Endodermal cell (in vitro differentiated cells): ENCODE measurements at regions not wholly inside any gene's neighbourhood (a gene's known extent, or its start where the extent isn't known, plus 50 kb on each side); places are given as distances from the start of the nearest gene placed in this dataset.

ENCODE experiments used
- DNase-seq: peaks from one replicate; pipeline ENCODE4 v3.0.0-alpha.2; 2017
- H3K27ac ChIP-seq: 2 replicates; pipeline ENCODE4 v1.5.1; 2013; ENCODE audit warnings: mild to moderate bottlenecking, low read depth, low read length, moderate library complexity
- H3K27me3 ChIP-seq: 2 replicates; pipeline ENCODE4 v1.6.1; 2013; ENCODE audit warnings: mild to moderate bottlenecking, low read length, moderate library complexity; ENCODE audit not compliant: insufficient read depth, control insufficient read depth, poor library complexity, severe bottlenecking
- H3K36me3 ChIP-seq: 2 replicates; pipeline ENCODE4 v1.7.0; 2013; ENCODE audit warnings: mild to moderate bottlenecking, low read length, moderate library complexity; ENCODE audit not compliant: control insufficient read depth, insufficient read depth
- H3K4me1 ChIP-seq: one replicate; pipeline ENCODE4 v1.7.0; 2013; ENCODE audit warnings: low read length; ENCODE audit not compliant: control insufficient read depth, insufficient read depth
- H3K4me3 ChIP-seq: 2 replicates; pipeline ENCODE4 v1.5.1; 2013; ENCODE audit warnings: mild to moderate bottlenecking, low read length, moderate library complexity
- H3K9ac ChIP-seq: 2 replicates; pipeline ENCODE4 v1.6.1; 2013; ENCODE audit warnings: mild to moderate bottlenecking, low read length, moderate library complexity; ENCODE audit not compliant: poor library complexity, severe bottlenecking; ENCODE audit errors: extremely low read depth
- H3K9me3 ChIP-seq: 2 replicates; pipeline ENCODE4 v1.6.1; 2013; ENCODE audit warnings: mild to moderate bottlenecking, low read length, moderate library complexity; ENCODE audit not compliant: control insufficient read depth
- H3K27ac Mint-ChIP-seq: 2 replicates; pipeline ENCODE4 v1.8.0; 2020; ENCODE audit warnings: mixed read lengths
- H3K27me3 Mint-ChIP-seq: 2 replicates; pipeline ENCODE4 v1.8.0; 2021; ENCODE audit warnings: mild to moderate bottlenecking, mixed read lengths; ENCODE audit not compliant: insufficient read depth
- H3K36me3 Mint-ChIP-seq: 2 replicates; pipeline ENCODE4 v1.8.0; 2020; ENCODE audit warnings: low read depth, mixed read lengths
- H3K4me1 Mint-ChIP-seq: 2 replicates; pipeline ENCODE4 v1.8.0; 2020; ENCODE audit warnings: mixed read lengths
- H3K4me3 Mint-ChIP-seq: 2 replicates; pipeline ENCODE4 v1.8.0; 2020; ENCODE audit warnings: mild to moderate bottlenecking, moderate library complexity, mixed read lengths
- H3K9me3 Mint-ChIP-seq: 2 replicates; pipeline ENCODE4 v1.8.0; 2020; ENCODE audit warnings: mild to moderate bottlenecking, mixed read lengths
- WGBS, 2 experiments: methylation state at CpG; one replicate each; pipeline versions ENCODE4 v1.1.5 to v1.1.7; 2013; ENCODE audit warnings: missing lambda C conversion rate in 2 of 2, mixed read lengths in 1 of 2; ENCODE audit not compliant: insufficient coverage in 1 of 2, insufficient read length in 1 of 2; 5-methylcytosine and 5-hydroxymethylcytosine counted together
- TF ChIP-seq, protein P1 (sequence below): fragments of 200-600 bp; sonication (generic); conservative IDR thresholded peaks from 2 replicates; pipeline ENCODE4 v1.5.0; 2021; ENCODE audit warnings: antibody characterized with exemption, mild to moderate bottlenecking

DNA sequence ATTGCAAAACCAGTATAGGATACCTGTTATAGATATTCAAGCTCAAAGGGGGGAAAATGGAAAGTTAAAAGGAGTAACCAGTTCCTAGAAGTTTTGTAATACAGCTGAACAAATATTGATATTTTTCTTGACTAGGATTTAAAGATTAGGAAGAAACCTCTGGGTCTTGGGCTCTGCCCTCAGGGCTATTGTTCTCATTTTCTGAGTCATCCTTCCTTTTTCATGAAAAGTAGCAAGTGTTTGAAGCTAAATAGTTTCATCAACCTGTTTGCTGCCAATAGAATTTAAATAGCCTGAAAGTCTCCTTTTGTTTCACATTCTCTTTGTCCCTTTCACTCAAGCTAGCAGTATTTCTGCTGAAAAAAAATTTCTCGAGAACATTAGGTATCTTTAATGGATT, 1061.1 kb upstream of the GHITM start:
- peak overlapping the region; percentile 36 for H3K4me3 ChIP-seq
- peaks cover 11% of the 10 kb centered on the region for H3K9me3 Mint-ChIP-seq
- TF ChIP-seq, protein P1, sequence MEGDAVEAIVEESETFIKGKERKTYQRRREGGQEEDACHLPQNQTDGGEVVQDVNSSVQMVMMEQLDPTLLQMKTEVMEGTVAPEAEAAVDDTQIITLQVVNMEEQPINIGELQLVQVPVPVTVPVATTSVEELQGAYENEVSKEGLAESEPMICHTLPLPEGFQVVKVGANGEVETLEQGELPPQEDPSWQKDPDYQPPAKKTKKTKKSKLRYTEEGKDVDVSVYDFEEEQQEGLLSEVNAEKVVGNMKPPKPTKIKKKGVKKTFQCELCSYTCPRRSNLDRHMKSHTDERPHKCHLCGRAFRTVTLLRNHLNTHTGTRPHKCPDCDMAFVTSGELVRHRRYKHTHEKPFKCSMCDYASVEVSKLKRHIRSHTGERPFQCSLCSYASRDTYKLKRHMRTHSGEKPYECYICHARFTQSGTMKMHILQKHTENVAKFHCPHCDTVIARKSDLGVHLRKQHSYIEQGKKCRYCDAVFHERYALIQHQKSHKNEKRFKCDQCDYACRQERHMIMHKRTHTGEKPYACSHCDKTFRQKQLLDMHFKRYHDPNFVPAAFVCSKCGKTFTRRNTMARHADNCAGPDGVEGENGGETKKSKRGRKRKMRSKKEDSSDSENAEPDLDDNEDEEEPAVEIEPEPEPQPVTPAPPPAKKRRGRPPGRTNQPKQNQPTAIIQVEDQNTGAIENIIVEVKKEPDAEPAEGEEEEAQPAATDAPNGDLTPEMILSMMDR: no peak
- no peak overlapping the region for H3K4me3 Mint-ChIP-seq
- WGBS, 2 experiments: 36% methylated on average over 1 of the region's 1 CpG; no CpG with 5 or more reads in 1 of the 2 experiments
- H3K4me1 Mint-ChIP-seq: peaks cover 12% of the 10 kb centered on the region
- no peaks in the 10 kb centered on the region for H3K36me3 Mint-ChIP-seq
- H3K27me3 ChIP-seq: no peaks in the 10 kb centered on the region
- peak overlapping the region; percentile 75 for H3K27ac Mint-ChIP-seq
- H3K4me1 ChIP-seq: peaks cover 6% of the 10 kb centered on the region
- no peak overlapping the region for H3K9ac ChIP-seq
- no peaks in the 10 kb centered on the region for H3K9me3 ChIP-seq
- no peaks in the 10 kb centered on the region for H3K27me3 Mint-ChIP-seq
- no peak for DNase-seq
- no peaks in the 10 kb centered on the region for H3K36me3 ChIP-seq
- no peak overlapping the region for H3K27ac ChIP-seq

DNA sequence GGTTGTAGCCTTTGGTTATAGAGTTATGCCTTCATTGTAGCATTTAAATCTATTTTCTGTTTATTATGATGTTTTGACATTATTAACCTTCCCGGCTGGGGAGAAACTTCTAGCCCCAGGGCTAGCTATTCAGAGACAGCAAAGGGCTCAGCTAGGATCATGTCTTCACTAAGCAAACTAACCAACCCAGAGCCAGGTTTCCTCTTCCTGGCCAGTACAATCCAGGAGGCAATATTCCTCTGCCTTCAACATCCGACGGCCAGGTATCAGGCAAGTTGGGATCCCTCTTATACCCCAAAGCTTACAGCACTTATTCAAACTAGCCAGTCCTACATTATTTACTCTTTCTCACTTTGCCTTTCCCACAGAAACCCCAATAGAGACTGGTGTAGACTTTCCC, 1060.7 kb upstream of the GHITM start:
- no peaks in the 10 kb centered on the region for H3K9me3 ChIP-seq
- H3K4me3 ChIP-seq: no peak overlapping the region
- Mint-ChIP-seq H3K9me3 (peaks cover 13% of the 10 kb centered on the region), H3K27me3 (no peaks in the 10 kb centered on the region), H3K4me3 (no peak overlapping the region), H3K36me3 (no peaks in the 10 kb centered on the region), H3K27ac (peak overlapping the region; percentile 75), H3K4me1 (peaks cover 12% of the 10 kb centered on the region)
- no peak overlapping the region for H3K9ac ChIP-seq
- no peaks in the 10 kb centered on the region for H3K36me3 ChIP-seq
- no peaks in the 10 kb centered on the region for H3K27me3 ChIP-seq
- TF ChIP-seq, protein P1: no peak
- DNase-seq: peak; percentile 44
- WGBS, 2 experiments: 57 to 79% methylated on average over 2 to 3 of the region's 3 CpGs
- H3K4me1 ChIP-seq: peaks cover 6% of the 10 kb centered on the region
- H3K27ac ChIP-seq: no peak overlapping the region

- Histone ChIP-seq H3K9me3 (no peaks in the 10 kb centered on the region), H3K4me3 (no peak overlapping the region), H3K27me3 (no peaks in the 10 kb centered on the region), H3K36me3 (no peaks in the 10 kb centered on the region), H3K4me1 (no peaks in the 10 kb centered on the region), H3K9ac (no peak overlapping the region), H3K27ac (no peak overlapping the region)
- H3K27ac Mint-ChIP-seq: no peak overlapping the region
- H3K27me3 Mint-ChIP-seq: no peaks in the 10 kb centered on the region
- TF ChIP-seq, protein P1: no peak
- H3K9me3 Mint-ChIP-seq: peaks cover 11% of the 10 kb centered on the region
- no peak for DNase-seq
- H3K36me3 Mint-ChIP-seq: no peaks in the 10 kb centered on the region
- peaks cover 2% of the 10 kb centered on the region for H3K4me1 Mint-ChIP-seq
- no peak overlapping the region for H3K4me3 Mint-ChIP-seq
Measured at GRCh38 chr10:83083831-83084230, 1055.5 kb upstream of the GHITM start.
